A673 (cell line): ENCODE measurements at regions not wholly inside any gene's neighbourhood (a gene's known extent, or its start where the extent isn't known, plus 50 kb on each side); places are given as distances from the start of the nearest gene placed in this dataset.

ENCODE experiments used
- CTCF ChIP-seq: fragments of 300-800, 200-600 bp; sonication (generic); conservative IDR thresholded peaks from 2 replicates; pipeline ENCODE4 v1.5.1; 2017; ENCODE audit warnings: low read depth, mild to moderate bottlenecking, antibody characterized with exemption, low read length, moderate library complexity, mixed read lengths
- EZH2 ChIP-seq: fragments of 200-600 bp; sonication (generic); IDR thresholded peaks from 2 replicates; pipeline ENCODE4 v1.6.1; 2017; ENCODE audit warnings: borderline replicate concordance, low read depth, mild to moderate bottlenecking, mixed read lengths, antibody characterized with exemption, low read length; ENCODE audit not compliant: poor library complexity, severe bottlenecking

DNA sequence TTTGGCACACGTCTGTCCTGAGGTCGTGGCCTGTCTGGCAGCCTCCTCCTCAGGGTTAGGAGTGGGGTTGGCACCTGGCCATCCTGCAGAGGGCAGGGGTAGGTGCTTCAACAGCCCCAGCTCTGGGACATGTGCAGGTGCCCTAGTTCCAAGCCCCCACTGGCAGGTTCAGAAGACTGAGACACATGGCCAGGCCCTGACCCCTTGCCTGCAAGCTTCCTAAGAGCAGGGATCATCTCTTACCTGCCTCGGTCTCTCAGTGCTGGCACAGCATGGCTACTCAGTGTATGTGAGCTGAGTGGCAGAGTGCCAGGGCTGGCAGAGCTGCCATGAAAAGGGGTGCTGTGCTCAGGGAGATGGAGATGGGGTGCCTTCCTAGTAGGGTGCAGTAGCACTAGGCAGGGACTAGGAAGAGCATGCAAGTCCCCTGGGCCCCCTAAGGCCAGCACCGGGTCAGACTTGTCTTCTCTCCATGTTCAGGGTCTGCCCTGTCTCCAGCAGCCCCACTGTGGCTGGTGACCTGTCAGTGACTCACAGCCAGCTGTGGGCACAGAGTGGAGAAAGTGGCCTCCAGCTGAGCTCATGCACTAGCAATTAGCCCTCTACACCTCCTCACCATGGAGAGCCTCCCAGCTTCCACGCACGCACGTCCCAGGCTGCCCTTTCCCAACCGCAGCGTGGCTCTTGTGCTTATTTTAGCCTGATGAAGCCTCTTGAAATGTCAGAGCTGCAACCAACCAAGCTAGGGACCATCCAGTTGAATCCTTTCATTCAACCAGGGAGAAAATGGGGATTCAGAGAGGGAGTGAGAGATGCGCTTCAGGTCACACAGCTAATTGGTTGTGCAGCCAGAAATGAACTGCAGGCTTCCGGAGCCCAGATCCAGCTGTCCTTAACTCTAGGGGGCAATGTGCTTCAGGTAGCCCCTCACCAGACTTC lies 116.6 kb downstream of the MRPL14 start:
- TF ChIP-seq CTCF (no peak), EZH2 (no peak)
